ENCODE measurements at regions not wholly inside any gene's neighbourhood (a gene's known extent, or its start where the extent isn't known, plus 50 kb on each side); places are given as distances from the start of the nearest gene placed in this dataset.

- DNase-seq (ENCODE audit: low spot score in 2 of 2) (no peak), ATAC-seq (ENCODE audit: low read depth) (no peak)
- no peaks in the 10 kb centered on the region for H3K4me1 Mint-ChIP-seq
- H3K9me3 Mint-ChIP-seq, result peaks cover 3% of the 10 kb centered on the region
- no peaks in the 10 kb centered on the region for H3K36me3 Mint-ChIP-seq
- no peak overlapping the region for H3K27ac Mint-ChIP-seq
- H3K4me3 Mint-ChIP-seq, result no peak overlapping the region
- H3K27me3 Mint-ChIP-seq, result no peaks in the 10 kb centered on the region
Measured at GRCh38 chr4:43898836-43899235, 549.8 kb downstream of the KCTD8 start.

GRCh38 chr4:43903456-43903855 lies 545.2 kb downstream of the KCTD8 start:
- no peaks in the 10 kb centered on the region for H3K36me3 Mint-ChIP-seq
- no peaks in the 10 kb centered on the region for H3K4me1 Mint-ChIP-seq
- no peaks in the 10 kb centered on the region for H3K27me3 Mint-ChIP-seq
- H3K4me3 Mint-ChIP-seq, result no peak overlapping the region
- H3K9me3 Mint-ChIP-seq, result no peaks in the 10 kb centered on the region
- H3K27ac Mint-ChIP-seq, result no peak overlapping the region
- no peak for ATAC-seq (ENCODE audit: low read depth)
- DNase-seq (ENCODE audit: low spot score in 2 of 2), result no peak

- no peaks in the 10 kb centered on the region for H3K36me3 Mint-ChIP-seq
- H3K9me3 Mint-ChIP-seq, result peaks cover 9% of the 10 kb centered on the region
- ATAC-seq (ENCODE audit: low read depth) (no peak), DNase-seq (ENCODE audit: low spot score in 2 of 2) (no peak)
- H3K4me1 Mint-ChIP-seq, result no peaks in the 10 kb centered on the region
- H3K27ac Mint-ChIP-seq, result no peak overlapping the region
- H3K27me3 Mint-ChIP-seq, result no peaks in the 10 kb centered on the region
- H3K4me3 Mint-ChIP-seq, result no peak overlapping the region
Measured at GRCh38 chr4:43918377-43918776, 530.2 kb downstream of the KCTD8 start.

GRCh38 chr4:43932448-43932847 lies 516.2 kb downstream of the KCTD8 start:
- no peaks in the 10 kb centered on the region for H3K27me3 Mint-ChIP-seq
- H3K9me3 Mint-ChIP-seq, result peaks cover 3% of the 10 kb centered on the region
- H3K4me1 Mint-ChIP-seq, result no peaks in the 10 kb centered on the region
- no peak overlapping the region for H3K4me3 Mint-ChIP-seq
- ATAC-seq (ENCODE audit: low read depth) (no peak), DNase-seq (ENCODE audit: low spot score in 2 of 2) (no peak)
- no peak overlapping the region for H3K27ac Mint-ChIP-seq
- H3K36me3 Mint-ChIP-seq, result no peaks in the 10 kb centered on the region

DNA sequence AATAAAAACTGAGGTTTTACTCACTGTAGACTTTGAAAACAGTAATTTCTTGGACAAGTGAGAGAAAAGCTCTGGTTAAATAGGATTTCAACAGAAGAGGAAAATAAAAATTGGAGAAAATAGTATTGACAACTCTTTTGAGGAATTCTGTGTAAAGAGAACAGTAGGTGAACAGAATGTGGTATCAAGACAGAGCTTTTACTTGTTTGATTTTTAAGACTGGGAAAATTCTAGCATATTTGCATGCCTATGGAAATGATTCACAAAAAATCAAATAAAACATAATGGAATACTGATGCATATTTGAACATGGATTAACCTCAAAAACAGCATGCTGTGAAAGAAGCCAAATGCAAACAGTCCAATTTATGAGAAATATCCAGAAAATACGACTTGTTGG lies 504.6 kb downstream of the KCTD8 start:
- H3K36me3 Mint-ChIP-seq, result no peaks in the 10 kb centered on the region
- no peak for DNase-seq (ENCODE audit: low spot score in 2 of 2)
- H3K27me3 Mint-ChIP-seq, result no peaks in the 10 kb centered on the region
- no peak for ATAC-seq (ENCODE audit: low read depth)
- no peak overlapping the region for H3K4me3 Mint-ChIP-seq
- H3K4me1 Mint-ChIP-seq, result no peaks in the 10 kb centered on the region
- H3K9me3 Mint-ChIP-seq, result peaks cover 2% of the 10 kb centered on the region
- no peak overlapping the region for H3K27ac Mint-ChIP-seq

- DNase-seq (ENCODE audit: low spot score in 2 of 2) (no peak), ATAC-seq (ENCODE audit: low read depth) (no peak)
- no peaks in the 10 kb centered on the region for H3K36me3 Mint-ChIP-seq
Measured at GRCh38 chr4:43959976-43960375, 488.6 kb downstream of the KCTD8 start.

GRCh38 chr4:43968011-43968410 lies 480.6 kb downstream of the KCTD8 start:
- Mint-ChIP-seq H3K36me3 (no peaks in the 10 kb centered on the region), H3K4me3 (no peak overlapping the region), H3K27ac (no peak overlapping the region), H3K27me3 (no peaks in the 10 kb centered on the region), H3K4me1 (no peaks in the 10 kb centered on the region), H3K9me3 (peaks cover 4% of the 10 kb centered on the region)
- ATAC-seq (ENCODE audit: low read depth) (no peak), DNase-seq (ENCODE audit: low spot score in 2 of 2) (no peak)

More at GRCh38 chr4:43959976-43960375, 488.6 kb downstream of the KCTD8 start:
- peaks cover 2% of the 10 kb centered on the region for H3K9me3 Mint-ChIP-seq
- H3K4me1 Mint-ChIP-seq, result no peaks in the 10 kb centered on the region
- H3K4me3 Mint-ChIP-seq, result no peak overlapping the region
- no peaks in the 10 kb centered on the region for H3K27me3 Mint-ChIP-seq
- no peak overlapping the region for H3K27ac Mint-ChIP-seq

DNA sequence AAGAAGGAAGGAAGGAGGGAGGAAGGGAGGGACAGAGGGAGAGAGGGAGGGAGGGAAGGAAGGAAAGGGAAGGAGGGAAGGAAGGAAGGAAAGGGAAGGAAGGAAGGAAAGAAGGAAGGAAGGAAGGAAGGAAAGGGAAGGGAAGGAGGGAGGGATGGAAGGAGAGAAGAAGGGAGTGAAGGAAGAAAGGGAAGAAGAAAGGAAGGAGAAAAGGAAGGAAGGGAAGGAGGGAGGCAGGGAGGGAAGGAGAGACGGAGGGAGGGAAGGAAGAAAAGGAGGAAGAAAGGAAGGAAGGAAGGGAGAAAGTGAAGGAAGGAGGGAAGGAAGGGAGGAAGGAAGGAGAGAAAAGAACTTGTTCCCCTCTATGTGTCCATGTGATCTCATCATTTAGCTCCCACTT lies 465.0 kb downstream of the KCTD8 start:
- H3K4me3 Mint-ChIP-seq, result no peak overlapping the region
- DNase-seq (ENCODE audit: low spot score in 2 of 2), result no peak
- H3K4me1 Mint-ChIP-seq, result no peaks in the 10 kb centered on the region
- peaks cover 3% of the 10 kb centered on the region for H3K27me3 Mint-ChIP-seq
- H3K9me3 Mint-ChIP-seq, result peaks cover 9% of the 10 kb centered on the region
- H3K27ac Mint-ChIP-seq, result no peak overlapping the region
- no peak for ATAC-seq (ENCODE audit: low read depth)
- no peaks in the 10 kb centered on the region for H3K36me3 Mint-ChIP-seq

DNA sequence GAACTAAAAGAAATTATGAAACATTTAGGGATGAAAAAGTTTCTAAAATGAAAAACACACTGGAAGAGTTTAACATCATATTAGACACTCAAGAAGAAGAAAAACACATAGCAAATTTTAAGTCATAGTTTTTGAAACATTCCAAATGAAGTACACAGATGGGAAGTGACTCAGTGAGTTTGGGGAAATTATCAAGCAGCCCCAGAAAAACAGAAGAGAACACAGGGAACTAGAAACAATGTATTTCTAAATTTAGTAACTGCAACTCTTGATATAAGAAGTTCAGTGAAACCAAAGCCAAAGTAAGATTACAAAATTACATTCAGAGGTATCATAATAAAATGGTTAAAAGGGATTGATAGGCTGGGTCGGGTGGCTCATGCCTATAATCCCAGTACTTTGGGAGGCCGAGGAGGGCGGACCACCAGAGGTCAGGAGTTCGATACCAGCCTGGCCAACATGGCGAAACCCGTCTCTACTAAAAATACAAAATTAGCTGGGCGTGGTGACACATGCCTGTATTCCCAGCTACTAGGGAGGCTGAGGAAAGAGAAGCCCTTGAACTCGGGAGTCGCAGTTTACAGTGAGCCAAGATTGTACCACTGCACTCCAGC lies 461.2 kb downstream of the KCTD8 start:
- peaks cover 2% of the 10 kb centered on the region for H3K27me3 Mint-ChIP-seq
- H3K27ac Mint-ChIP-seq, result no peak overlapping the region
- peaks cover 9% of the 10 kb centered on the region for H3K9me3 Mint-ChIP-seq
- DNase-seq (ENCODE audit: low spot score in 2 of 2) (no peak), ATAC-seq (ENCODE audit: low read depth) (no peak)
- H3K4me1 Mint-ChIP-seq, result no peaks in the 10 kb centered on the region
- H3K4me3 Mint-ChIP-seq, result no peak overlapping the region
- no peaks in the 10 kb centered on the region for H3K36me3 Mint-ChIP-seq

GRCh38 chr4:43990551-43990950 lies 458.1 kb downstream of the KCTD8 start:
- ATAC-seq (ENCODE audit: low read depth) (no peak), DNase-seq (ENCODE audit: low spot score in 2 of 2) (no peak)
- Mint-ChIP-seq H3K27ac (no peak overlapping the region), H3K4me1 (no peaks in the 10 kb centered on the region), H3K4me3 (no peak overlapping the region), H3K27me3 (no peaks in the 10 kb centered on the region), H3K36me3 (no peaks in the 10 kb centered on the region), H3K9me3 (peaks cover 3% of the 10 kb centered on the region)

DNA sequence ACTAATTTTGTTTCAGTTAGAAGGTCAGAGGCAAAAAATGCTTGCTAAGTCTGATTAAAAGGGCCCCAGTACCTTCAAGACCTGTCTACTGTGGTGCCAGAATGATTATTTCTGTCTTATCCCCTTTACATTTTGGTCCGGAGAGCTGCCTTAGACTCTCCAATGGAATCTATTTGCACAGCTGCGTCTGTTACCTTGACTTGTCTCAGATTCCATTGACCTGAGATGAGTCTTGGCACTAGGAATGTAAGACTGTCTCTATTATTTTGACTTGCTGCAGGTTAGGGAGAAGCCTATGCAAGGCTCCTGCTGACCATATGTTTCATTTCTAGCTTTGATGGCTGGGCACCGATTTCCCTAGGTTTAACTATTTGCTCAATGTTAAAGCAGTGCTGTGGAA lies 457.6 kb downstream of the KCTD8 start:
- no peak for ATAC-seq (ENCODE audit: low read depth)
- peaks cover 3% of the 10 kb centered on the region for H3K9me3 Mint-ChIP-seq
- no peak for DNase-seq (ENCODE audit: low spot score in 2 of 2)
- H3K27me3 Mint-ChIP-seq, result no peaks in the 10 kb centered on the region
- H3K36me3 Mint-ChIP-seq, result no peaks in the 10 kb centered on the region
- H3K4me1 Mint-ChIP-seq, result no peaks in the 10 kb centered on the region
- no peak overlapping the region for H3K27ac Mint-ChIP-seq
- no peak overlapping the region for H3K4me3 Mint-ChIP-seq

- no peaks in the 10 kb centered on the region for H3K27me3 Mint-ChIP-seq
- H3K27ac Mint-ChIP-seq, result no peak overlapping the region
- no peak overlapping the region for H3K4me3 Mint-ChIP-seq
- no peaks in the 10 kb centered on the region for H3K4me1 Mint-ChIP-seq
- DNase-seq (ENCODE audit: low spot score in 2 of 2) (no peak), ATAC-seq (ENCODE audit: low read depth) (no peak)
- H3K36me3 Mint-ChIP-seq, result no peaks in the 10 kb centered on the region
- H3K9me3 Mint-ChIP-seq, result peaks cover 3% of the 10 kb centered on the region
Measured at GRCh38 chr4:43992552-43992951, 456.1 kb downstream of the KCTD8 start.

DNA sequence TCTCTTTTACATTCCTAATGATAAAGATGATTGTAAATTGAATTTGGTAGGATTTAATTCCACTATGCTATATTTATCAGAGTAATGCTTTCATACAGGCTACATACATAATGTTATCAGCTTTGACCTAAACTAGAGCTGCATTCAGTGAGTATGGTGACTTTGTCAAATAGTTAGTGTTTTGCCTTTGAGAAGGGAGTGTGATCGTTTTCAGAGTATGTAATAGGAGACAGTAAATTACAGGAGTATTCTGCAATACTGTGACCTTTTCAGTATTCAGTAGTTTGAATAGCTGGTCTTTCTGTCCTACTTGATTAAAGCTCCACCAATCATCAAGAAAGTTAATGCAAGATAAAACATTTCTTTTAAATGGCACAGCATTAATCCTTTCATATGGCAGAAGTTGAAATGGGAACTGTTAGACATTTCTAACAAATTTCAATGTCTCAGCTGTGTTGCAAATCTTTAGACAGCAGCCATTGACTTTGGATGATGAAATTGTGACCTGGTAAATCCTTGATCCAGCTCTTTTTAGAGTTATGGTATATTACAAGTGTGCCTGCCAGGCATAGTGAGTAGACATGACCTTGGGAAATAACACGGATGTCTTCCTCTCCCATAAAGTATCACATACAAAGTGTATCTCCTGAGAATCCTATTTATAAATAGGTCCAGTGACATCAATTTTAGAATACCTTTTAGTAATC lies 455.3 kb downstream of the KCTD8 start:
- ATAC-seq (ENCODE audit: low read depth), result no peak
- no peak for DNase-seq (ENCODE audit: low spot score in 2 of 2)
- no peak overlapping the region for H3K27ac Mint-ChIP-seq
- H3K9me3 Mint-ChIP-seq, result peaks cover 3% of the 10 kb centered on the region
- no peaks in the 10 kb centered on the region for H3K27me3 Mint-ChIP-seq
- no peaks in the 10 kb centered on the region for H3K36me3 Mint-ChIP-seq
- no peaks in the 10 kb centered on the region for H3K4me1 Mint-ChIP-seq
- H3K4me3 Mint-ChIP-seq, result no peak overlapping the region

GRCh38 chr4:43999669-44000068 lies 448.9 kb downstream of the KCTD8 start:
- no peaks in the 10 kb centered on the region for H3K9me3 Mint-ChIP-seq
- H3K36me3 Mint-ChIP-seq, result no peaks in the 10 kb centered on the region
- DNase-seq (ENCODE audit: low spot score in 2 of 2) (no peak), ATAC-seq (ENCODE audit: low read depth) (no peak)
- no peak overlapping the region for H3K4me3 Mint-ChIP-seq
- H3K27me3 Mint-ChIP-seq, result no peaks in the 10 kb centered on the region
- H3K27ac Mint-ChIP-seq, result no peak overlapping the region
- H3K4me1 Mint-ChIP-seq, result no peaks in the 10 kb centered on the region

DNA sequence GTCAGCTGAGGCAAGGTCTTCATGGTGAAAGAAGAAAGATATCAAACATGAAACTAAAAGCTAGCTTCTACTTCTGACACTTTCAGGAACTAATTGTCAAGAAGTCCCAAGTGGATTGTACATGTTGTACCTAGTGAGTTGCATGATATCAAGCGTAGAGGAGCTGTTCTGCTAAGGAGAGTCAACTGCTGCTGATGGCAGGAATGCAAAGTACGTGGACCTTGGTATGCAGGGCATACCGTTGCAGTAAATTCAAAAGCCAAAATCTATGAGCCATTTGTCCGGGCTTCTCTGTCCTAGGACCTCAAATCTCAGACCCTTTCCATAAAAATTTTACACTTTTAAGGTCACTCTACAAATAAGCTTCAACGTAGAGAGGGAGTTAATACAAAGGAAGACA lies 446.2 kb downstream of the KCTD8 start:
- Mint-ChIP-seq H3K27me3 (no peaks in the 10 kb centered on the region), H3K9me3 (no peaks in the 10 kb centered on the region), H3K27ac (no peak overlapping the region), H3K36me3 (no peaks in the 10 kb centered on the region), H3K4me1 (no peaks in the 10 kb centered on the region), H3K4me3 (no peak overlapping the region)
- no peak for DNase-seq (ENCODE audit: low spot score in 2 of 2)
- no peak for ATAC-seq (ENCODE audit: low read depth)
